ENCODE measurements at regions not wholly inside any gene's neighbourhood (a gene's known extent, or its start where the extent isn't known, plus 50 kb on each side); places are given as distances from the start of the nearest gene placed in this dataset.

DNA sequence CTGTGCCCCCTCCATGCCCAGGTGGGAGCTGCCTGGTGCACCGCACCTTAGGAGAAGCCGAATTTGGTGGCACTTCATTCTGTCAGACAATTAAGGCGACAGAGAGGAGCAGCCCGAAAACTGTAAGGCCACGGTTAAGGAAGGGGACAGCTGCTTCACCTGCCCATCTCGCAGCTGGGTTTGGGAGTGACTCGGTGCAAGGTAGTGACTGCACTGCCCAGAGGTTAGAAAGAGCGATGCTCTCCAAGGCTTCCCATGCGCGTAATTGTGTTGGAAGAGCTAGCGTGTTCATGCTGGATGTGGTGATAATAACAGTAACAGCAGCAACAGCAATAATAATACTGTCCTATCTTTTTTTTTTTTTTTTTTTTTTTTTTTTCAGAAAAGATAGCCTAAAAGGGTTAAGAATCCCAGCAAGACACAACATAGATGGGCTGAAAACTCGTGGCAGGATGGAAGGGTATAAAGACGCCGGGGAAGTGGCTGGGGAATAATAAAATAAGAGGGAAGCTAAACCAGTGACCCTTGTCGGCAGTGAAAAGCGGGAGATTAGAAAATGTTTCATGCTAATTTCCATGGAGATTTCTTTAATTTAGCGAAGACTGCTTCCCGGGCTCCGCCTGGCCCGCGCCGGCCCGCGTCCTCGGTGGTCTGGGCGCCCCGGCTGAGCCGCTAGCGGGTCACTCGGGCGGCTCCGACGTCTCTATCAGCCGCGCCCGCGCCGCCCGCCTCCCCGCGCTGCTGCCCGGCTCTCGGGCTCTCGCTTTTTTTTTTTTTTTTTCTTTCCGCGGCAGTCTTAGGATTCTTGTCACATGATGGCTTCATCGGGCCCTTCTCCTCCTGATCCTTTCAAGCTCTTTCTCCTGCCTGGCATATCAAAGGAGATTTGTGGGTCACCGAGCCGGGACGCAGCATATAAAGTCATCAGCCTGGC is 617.1 kb downstream of the NR2F2 start:
- no peaks in the 10 kb centered on the region for H3K36me3 ChIP-seq (ENCODE audit: control insufficient read depth in 2 of 2, extremely low read depth in 1 of 2, insufficient read depth in 2 of 2, low read length in 2 of 2)
- H3K4me2 ChIP-seq (ENCODE audit: control insufficient read depth, extremely low read depth, insufficient read depth, low read depth, low read length) = no peak overlapping the region
- H3K27ac ChIP-seq (ENCODE audit: control insufficient read depth, insufficient read depth, low read length) = no peak overlapping the region
- no peaks in the 10 kb centered on the region for H3K9me1 ChIP-seq (ENCODE audit: control insufficient read depth, extremely low read depth, insufficient read depth, low read length)
- H4K20me1 ChIP-seq (ENCODE audit: control insufficient read depth, extremely low read depth, insufficient read depth, low read length) = no peaks in the 10 kb centered on the region
- no peak overlapping the region for H2AFZ ChIP-seq (ENCODE audit: control insufficient read depth, low read length)
- dilution Hi-C loops (cut with MboI; ENCODE audit: extremely low pct_ligation_motif_present, low sequenced_read_pairs) = no loop called here
- FAIRE-seq (no peak), DNase-seq (ENCODE audit: low read depth, low spot score) (no peak)
- peaks cover 10% of the 10 kb centered on the region for H3K27me3 ChIP-seq (ENCODE audit: control insufficient read depth, extremely low read depth, insufficient read depth, low read length)
- H3K79me2 ChIP-seq (ENCODE audit: control insufficient read depth, insufficient read depth, low read length) = no peaks in the 10 kb centered on the region
- H3K9ac ChIP-seq (ENCODE audit: control insufficient read depth, extremely low read depth, insufficient read depth, low read length) = no peak overlapping the region
- TF ChIP-seq, protein P1, sequence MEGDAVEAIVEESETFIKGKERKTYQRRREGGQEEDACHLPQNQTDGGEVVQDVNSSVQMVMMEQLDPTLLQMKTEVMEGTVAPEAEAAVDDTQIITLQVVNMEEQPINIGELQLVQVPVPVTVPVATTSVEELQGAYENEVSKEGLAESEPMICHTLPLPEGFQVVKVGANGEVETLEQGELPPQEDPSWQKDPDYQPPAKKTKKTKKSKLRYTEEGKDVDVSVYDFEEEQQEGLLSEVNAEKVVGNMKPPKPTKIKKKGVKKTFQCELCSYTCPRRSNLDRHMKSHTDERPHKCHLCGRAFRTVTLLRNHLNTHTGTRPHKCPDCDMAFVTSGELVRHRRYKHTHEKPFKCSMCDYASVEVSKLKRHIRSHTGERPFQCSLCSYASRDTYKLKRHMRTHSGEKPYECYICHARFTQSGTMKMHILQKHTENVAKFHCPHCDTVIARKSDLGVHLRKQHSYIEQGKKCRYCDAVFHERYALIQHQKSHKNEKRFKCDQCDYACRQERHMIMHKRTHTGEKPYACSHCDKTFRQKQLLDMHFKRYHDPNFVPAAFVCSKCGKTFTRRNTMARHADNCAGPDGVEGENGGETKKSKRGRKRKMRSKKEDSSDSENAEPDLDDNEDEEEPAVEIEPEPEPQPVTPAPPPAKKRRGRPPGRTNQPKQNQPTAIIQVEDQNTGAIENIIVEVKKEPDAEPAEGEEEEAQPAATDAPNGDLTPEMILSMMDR (optimal IDR thresholded peaks at IDR 0.05 in 1 of 3, IDR thresholded peaks at IDR 0.05 in 1 of 3, conservative IDR thresholded peaks at IDR 0.05 in 1 of 3; ENCODE audit: extremely low read depth in 1 of 3, insufficient read depth in 2 of 3, low read length in 3 of 3) = no peak
- TF ChIP-seq EZH2 (IDR thresholded peaks at IDR 0.05; ENCODE audit: low read length) = peak; percentile 57
- no peak overlapping the region for H3K4me3 ChIP-seq (ENCODE audit: control insufficient read depth in 2 of 3, extremely low read depth in 1 of 3, insufficient read depth in 2 of 3, low read depth in 1 of 3, low read length in 3 of 3)
- no peaks in the 10 kb centered on the region for H3K9me3 ChIP-seq (ENCODE audit: control insufficient read depth, low read depth, low read length)
- H3K4me1 ChIP-seq (ENCODE audit: control insufficient read depth, extremely low read depth, insufficient read depth, low read length) = no peaks in the 10 kb centered on the region

GRCh38 chr15:96948981-96949380 is 618.5 kb downstream of the NR2F2 start:
- no peaks in the 10 kb centered on the region for H3K9me3 ChIP-seq (ENCODE audit: control insufficient read depth, low read depth, low read length)
- H2AFZ ChIP-seq (ENCODE audit: control insufficient read depth, low read length) = no peak overlapping the region
- DNase-seq (ENCODE audit: low read depth, low spot score) (no peak), FAIRE-seq (no peak)
- no peaks in the 10 kb centered on the region for H3K4me1 ChIP-seq (ENCODE audit: control insufficient read depth, extremely low read depth, insufficient read depth, low read length)
- no peaks in the 10 kb centered on the region for H3K36me3 ChIP-seq (ENCODE audit: control insufficient read depth in 2 of 2, extremely low read depth in 1 of 2, insufficient read depth in 2 of 2, low read length in 2 of 2)
- no peaks in the 10 kb centered on the region for H3K9me1 ChIP-seq (ENCODE audit: control insufficient read depth, extremely low read depth, insufficient read depth, low read length)
- no peaks in the 10 kb centered on the region for H4K20me1 ChIP-seq (ENCODE audit: control insufficient read depth, extremely low read depth, insufficient read depth, low read length)
- H3K27ac ChIP-seq (ENCODE audit: control insufficient read depth, insufficient read depth, low read length) = no peak overlapping the region
- H3K79me2 ChIP-seq (ENCODE audit: control insufficient read depth, insufficient read depth, low read length) = no peaks in the 10 kb centered on the region
- TF ChIP-seq, protein P1 (optimal IDR thresholded peaks at IDR 0.05 in 1 of 3, IDR thresholded peaks at IDR 0.05 in 1 of 3, conservative IDR thresholded peaks at IDR 0.05 in 1 of 3; ENCODE audit: extremely low read depth in 1 of 3, insufficient read depth in 2 of 3, low read length in 3 of 3) = no peak
- no peak for TF ChIP-seq EZH2 (IDR thresholded peaks at IDR 0.05; ENCODE audit: low read length)
- H3K27me3 ChIP-seq (ENCODE audit: control insufficient read depth, extremely low read depth, insufficient read depth, low read length) = peaks cover 10% of the 10 kb centered on the region
- dilution Hi-C loops (cut with MboI; ENCODE audit: extremely low pct_ligation_motif_present, low sequenced_read_pairs) = no loop called here
- no peak overlapping the region for H3K9ac ChIP-seq (ENCODE audit: control insufficient read depth, extremely low read depth, insufficient read depth, low read length)
- no peak overlapping the region for H3K4me3 ChIP-seq (ENCODE audit: control insufficient read depth in 2 of 3, extremely low read depth in 1 of 3, insufficient read depth in 2 of 3, low read depth in 1 of 3, low read length in 3 of 3)
- H3K4me2 ChIP-seq (ENCODE audit: control insufficient read depth, extremely low read depth, insufficient read depth, low read depth, low read length) = no peak overlapping the region
